GM19455 (cell line): ENCODE measurements at regions not wholly inside any gene's neighbourhood (a gene's known extent, or its start where the extent isn't known, plus 50 kb on each side); places are given as distances from the start of the nearest gene placed in this dataset.
"Not testable (repeated sequence)": the region's sequence is repeated elsewhere in the genome, so short reads cannot be mapped to it uniquely, and the experiment has no call there.

Source experiments
- ATAC-seq: cut with Tn5 transposase; IDR thresholded peaks from one replicate; pipeline ENCODE4 v1.9.1; 2021; ENCODE audit not compliant: unreplicated experiment

- no peak for ATAC-seq
Observed at GRCh38 chr5:114953565-114953964, 216.1 kb downstream of the TRIM36 start.

GRCh38 chr5:114952876-114953275 is 216.8 kb downstream of the TRIM36 start:
- ATAC-seq: no peak

GRCh38 chr5:114949756-114950155 is 220.0 kb downstream of the TRIM36 start:
- no peak for ATAC-seq

GRCh38 chr5:114948986-114949621 is 220.6 kb downstream of the TRIM36 start:
- ATAC-seq: no peak

- ATAC-seq: no peak
Observed at GRCh38 chr5:114948363-114948762, 221.3 kb downstream of the TRIM36 start.

GRCh38 chr5:114940709-114941108 is 229.0 kb downstream of the TRIM36 start:
- no peak for ATAC-seq

GRCh38 chr5:114935490-114935889 is 234.2 kb downstream of the TRIM36 start:
- ATAC-seq: no peak

GRCh38 chr5:114928644-114929462 is 240.9 kb downstream of the TRIM36 start:
- ATAC-seq: no peak

- no peak for ATAC-seq
Observed at GRCh38 chr5:114924769-114925168, 244.9 kb downstream of the TRIM36 start.

GRCh38 chr5:114912189-114912920 is 257.4 kb downstream of the TRIM36 start:
- ATAC-seq: no peak

GRCh38 chr5:114910727-114911126 is 259.0 kb downstream of the TRIM36 start:
- no peak for ATAC-seq

GRCh38 chr5:114909424-114909823 is 260.3 kb downstream of the TRIM36 start:
- ATAC-seq: no peak

- ATAC-seq: no peak
Observed at GRCh38 chr5:114903767-114904166, 265.9 kb downstream of the TRIM36 start.

- ATAC-seq: no peak
Observed at GRCh38 chr5:114898602-114899001, 271.1 kb downstream of the TRIM36 start.

GRCh38 chr5:114883675-114884074 is 286.0 kb downstream of the TRIM36 start:
- no peak for ATAC-seq

- ATAC-seq: no peak
Observed at GRCh38 chr5:114859438-114859735, 310.3 kb downstream of the TRIM36 start.

GRCh38 chr5:114858665-114859437 is 310.9 kb downstream of the TRIM36 start:
- no peak for ATAC-seq

GRCh38 chr5:114857941-114858551 is 311.7 kb downstream of the TRIM36 start:
- no peak for ATAC-seq

GRCh38 chr5:114844711-114845110 is 325.0 kb downstream of the TRIM36 start:
- ATAC-seq: not testable (repeated sequence)

- no peak for ATAC-seq
Observed at GRCh38 chr5:114839360-114839759, 330.3 kb downstream of the TRIM36 start.

GRCh38 chr5:114838937-114839336 is 330.8 kb downstream of the TRIM36 start:
- ATAC-seq: no peak
